Right lobe of liver (tissue), 6 donors: ENCODE measurements at regions not wholly inside any gene's neighbourhood (a gene's known extent, or its start where the extent isn't known, plus 50 kb on each side); places are given as distances from the start of the nearest gene placed in this dataset.

Experiments used
- ATAC-seq, 4 donors: fragments of 200-7000 bp; cut with Tn5 transposase; one replicate each; pipeline ENCODE4 v1.9.1; 2020; ENCODE audit warnings: mild to moderate bottlenecking in 4 of 4, moderate library complexity in 4 of 4
- DNase-seq, 3 donors: peaks; one replicate each; pipeline ENCODE4 v3.0.0-alpha.2; 2020
- H3K27ac ChIP-seq, 3 donors: fragments of 200-600 bp; one replicate each; pipeline ENCODE4 v1.8.0; 2022
- H3K27me3 ChIP-seq, 2 donors: fragments of 200-600 bp; one replicate each; pipeline ENCODE4 v1.8.0; 2022
- H3K36me3 ChIP-seq, 4 donors: fragments of 200-600 bp; sonication (generic) in 1 of 4; one replicate each; pipeline versions ENCODE4 v1.5.1 to v1.8.0; 2017 to 2022; ENCODE audit warnings: control low read depth in 1 of 4
- H3K4me1 ChIP-seq, 4 donors: fragments of 200-600 bp; sonication (generic) in 1 of 4; one replicate each; pipeline versions ENCODE4 v1.5.1 to v1.8.0; 2017 to 2022; ENCODE audit warnings: control low read depth in 1 of 4
- H3K4me3 ChIP-seq, 3 donors: fragments of 200-600 bp; one replicate each; pipeline ENCODE4 v1.8.0; 2022
- H3K9me3 ChIP-seq, 4 donors: fragments of 200-600 bp; sonication (generic) in 1 of 4; one replicate each; pipeline versions ENCODE4 v1.5.1 to v1.8.0; 2017 to 2022; ENCODE audit warnings: control low read depth in 1 of 4
- CTCF ChIP-seq, 4 donors: fragments of 200-600 bp in 3 of 4; fragments of 450-650 bp in 1 of 4; IDR thresholded peaks; one replicate each; pipeline versions ENCODE4 v1.5.1 to v1.8.0; 2016 to 2022; ENCODE audit warnings: antibody characterized with exemption in 4 of 4, mild to moderate bottlenecking in 2 of 4
- POLR2A ChIP-seq: fragments of 450-650 bp; IDR thresholded peaks from one replicate; pipeline ENCODE4 v1.6.1; 2017; ENCODE audit warnings: antibody characterized with exemption, mild to moderate bottlenecking
- WGBS: methylation state at CpG from one replicate; pipeline ENCODE4 v1.1.6; 2018; ENCODE audit warnings: low coverage, low lambda C conversion rate; ENCODE audit not compliant: insufficient coverage; ENCODE audit errors: missing lambda C conversion rate; 5-methylcytosine and 5-hydroxymethylcytosine counted together
- intact Hi-C, 2 donors: fragments of 100-400 bp; cut with DNase I; formaldehyde crosslinking; loops; one replicate each; pipeline versions ENCODE4 v1.11.2 to v1.14.1; 2022
- donor health status: DM: no; HTN: yes; CAD: no.
- donor health status: DM: no; HTN: no; CAD: no.
- donor health status: DM: no; HTN: no; CAD: no.
- donor health status: DM: no; HTN: yes; CAD: no.
- donor health status: DM: no; HTN: yes; CAD: no.

GRCh38 chr2:144067506-144067905 is 452.4 kb downstream of the ZEB2 start:
- ATAC-seq: no peak
- Histone ChIP-seq H3K27ac (no peak overlapping the region), H3K27me3 (no peaks in the 10 kb centered on the region), H3K4me1 (no peaks in the 10 kb centered on the region), H3K36me3 (no peaks in the 10 kb centered on the region), H3K4me3 (no peak overlapping the region), H3K9me3 (no peaks in the 10 kb centered on the region)
- TF ChIP-seq POLR2A: no peak
- intact Hi-C loops: no loop called here
- DNase-seq: no peak
- WGBS: 89% methylated on average over 2 of the region's 2 CpGs

- intact Hi-C loops: no loop called here
- no peak for TF ChIP-seq POLR2A
- TF ChIP-seq CTCF (IDR thresholded peaks at IDR 0.05): no peak
- no peak for ATAC-seq
Observed at GRCh38 chr2:144063602-144064001, 456.3 kb downstream of the ZEB2 start.

GRCh38 chr2:144054911-144055310 is 465.0 kb downstream of the ZEB2 start:
- Histone ChIP-seq H3K27me3 (no peaks in the 10 kb centered on the region), H3K9me3 (no peaks in the 10 kb centered on the region), H3K27ac (no peak overlapping the region), H3K4me3 (no peak overlapping the region), H3K4me1 (no peaks in the 10 kb centered on the region), H3K36me3 (no peaks in the 10 kb centered on the region)
- no peak for ATAC-seq
- TF ChIP-seq POLR2A (no peak), CTCF (IDR thresholded peaks at IDR 0.05) (no peak)
- DNase-seq: no peak
- WGBS: 87% methylated on average over 1 of the region's 1 CpG
- intact Hi-C loops: no loop called here

More at GRCh38 chr2:144063602-144064001, 456.3 kb downstream of the ZEB2 start:
- Histone ChIP-seq H3K4me1 (no peaks in the 10 kb centered on the region), H3K4me3 (no peak overlapping the region), H3K27me3 (no peaks in the 10 kb centered on the region), H3K27ac (no peak overlapping the region), H3K36me3 (no peaks in the 10 kb centered on the region), H3K9me3 (no peaks in the 10 kb centered on the region)
- no peak for DNase-seq
- WGBS: 52% methylated on average over 1 of the region's 1 CpG

- intact Hi-C loops: no loop called here
- Histone ChIP-seq H3K27me3 (no peaks in the 10 kb centered on the region), H3K9me3 (no peaks in the 10 kb centered on the region), H3K4me3 (no peak overlapping the region), H3K36me3 (no peaks in the 10 kb centered on the region), H3K4me1 (no peaks in the 10 kb centered on the region), H3K27ac (no peak overlapping the region)
- ATAC-seq: no peak
- TF ChIP-seq CTCF (IDR thresholded peaks at IDR 0.05): no peak
- no peak for TF ChIP-seq POLR2A
- DNase-seq: no peak
- 87% methylated on average over 4 of the region's 4 CpGs for WGBS
Observed at GRCh38 chr2:144052083-144052482, 467.8 kb downstream of the ZEB2 start.

GRCh38 chr2:144049137-144049536 is 470.8 kb downstream of the ZEB2 start:
- ATAC-seq (no peak), DNase-seq (no peak)
- Histone ChIP-seq H3K27ac (no peak overlapping the region), H3K9me3 (no peaks in the 10 kb centered on the region), H3K4me3 (no peak overlapping the region), H3K4me1 (no peaks in the 10 kb centered on the region), H3K27me3 (no peaks in the 10 kb centered on the region), H3K36me3 (no peaks in the 10 kb centered on the region)
- intact Hi-C loops: no loop called here
- 71% methylated on average over 3 of the region's 3 CpGs for WGBS
- no peak for TF ChIP-seq CTCF (IDR thresholded peaks at IDR 0.05)
- TF ChIP-seq POLR2A: no peak
